22Rv1 (cell line): ENCODE measurements at regions not wholly inside any gene's neighbourhood (a gene's known extent, or its start where the extent isn't known, plus 50 kb on each side); places are given as distances from the start of the nearest gene placed in this dataset.

ENCODE experiments used
- CTCF ChIP-seq: fragments of 450-650 bp; IDR thresholded peaks from 2 replicates; pipeline ENCODE4 v1.5.1; 2017; ENCODE audit warnings: mild to moderate bottlenecking
- ZFX ChIP-seq: fragments of 450-650 bp; IDR thresholded peaks from 2 replicates; pipeline ENCODE4 v1.6.1; 2017; ENCODE audit warnings: antibody characterized with exemption, borderline replicate concordance

GRCh38 chr17:71881041-71881440 lies 239.8 kb upstream of the SOX9 start:
- TF ChIP-seq CTCF (no peak), ZFX (no peak)
